Neural cell (in vitro differentiated cells): ENCODE measurements at regions not wholly inside any gene's neighbourhood (a gene's known extent, or its start where the extent isn't known, plus 50 kb on each side); places are given as distances from the start of the nearest gene placed in this dataset.

ENCODE experiments used
- H2AFZ ChIP-seq: fragments of 200-600, 300-800 bp; sonication (generic), shearing (Covaris generic); 2 replicates; pipeline ENCODE4 v1.6.0; 2014; ENCODE audit warnings: low read depth, mild to moderate bottlenecking, antibody characterized with exemption, low read length, moderate library complexity
- H3F3A ChIP-seq: fragments of 200-600 bp; shearing (Covaris generic); 2 replicates; pipeline ENCODE4 v1.6.1; 2016; ENCODE audit warnings: mild to moderate bottlenecking, moderate library complexity, mixed read lengths, antibody characterized with exemption, low read length; ENCODE audit not compliant: insufficient read depth, poor library complexity, severe bottlenecking
- H3K27ac ChIP-seq: fragments of 200-600, 300-800 bp; sonication (generic), shearing (Covaris generic); 2 replicates; pipeline ENCODE4 v1.5.1; 2014; ENCODE audit warnings: mild to moderate bottlenecking, low read length, moderate library complexity
- H3K27me3 ChIP-seq: fragments of 300-800, 200-600 bp; sonication (generic), shearing (Covaris generic); 2 replicates; pipeline ENCODE4 v1.6.0; 2014; ENCODE audit warnings: mild to moderate bottlenecking, low read depth, low read length, moderate library complexity; ENCODE audit not compliant: insufficient read depth
- H3K36me3 ChIP-seq: fragments of 300-800, 200-600 bp; sonication (generic), shearing (Covaris generic); 2 replicates; pipeline ENCODE4 v1.5.1; 2014; ENCODE audit warnings: mild to moderate bottlenecking, antibody characterized with exemption, low read length, moderate library complexity; ENCODE audit not compliant: insufficient read depth
- H3K4me2 ChIP-seq: fragments of 300-800, 200-600 bp; sonication (generic), shearing (Covaris generic); 2 replicates; pipeline ENCODE4 v1.6.0; 2014; ENCODE audit warnings: mild to moderate bottlenecking, low read length
- H3K4me3 ChIP-seq: fragments of 300-800, 200-600 bp; sonication (generic), shearing (Covaris generic); 2 replicates; pipeline ENCODE4 v1.5.1; 2014; ENCODE audit warnings: mild to moderate bottlenecking, low read length, moderate library complexity
- H3K79me2 ChIP-seq: fragments of 200-600 bp; shearing (Covaris generic); replicated peaks from 2 replicates; pipeline ENCODE4 v1.6.0; 2014; ENCODE audit warnings: mild to moderate bottlenecking, low read length, moderate library complexity; ENCODE audit not compliant: insufficient read depth
- H3K9ac ChIP-seq: fragments of 300-800, 200-600 bp; sonication (generic), shearing (Covaris generic); 2 replicates; pipeline ENCODE4 v1.6.1; 2016; ENCODE audit warnings: mild to moderate bottlenecking, low read length, mixed read lengths
- H3K9me2 ChIP-seq: fragments of 200-600 bp; shearing (Covaris generic); 2 replicates; pipeline ENCODE4 v1.6.1; 2016; ENCODE audit warnings: mild to moderate bottlenecking, low read length, mixed read lengths; ENCODE audit not compliant: insufficient read depth
- H3K9me3 ChIP-seq: fragments of 200-600, 300-800 bp; sonication (generic), shearing (Covaris generic); 2 replicates; pipeline ENCODE4 v1.6.1; 2016; ENCODE audit warnings: mild to moderate bottlenecking, mixed run types, low read length, moderate library complexity, mixed read lengths
- H4K20me1 ChIP-seq: fragments of 200-600 bp; shearing (Covaris generic); 2 replicates; pipeline ENCODE4 v1.6.1; 2016; ENCODE audit warnings: mild to moderate bottlenecking, mixed run types; ENCODE audit not compliant: insufficient read depth
- EP300 ChIP-seq: fragments of 450-650 bp; conservative IDR thresholded peaks from 2 replicates; pipeline ENCODE4 v1.6.1; 2014; ENCODE audit warnings: antibody characterized with exemption, mild to moderate bottlenecking, moderate library complexity; ENCODE audit not compliant: poor library complexity, severe bottlenecking
- EZH2 ChIP-seq: fragments of 200-600, 300-800 bp; shearing (Covaris generic), sonication (generic); IDR thresholded peaks from 2 replicates; pipeline ENCODE4 v1.6.1; 2014; ENCODE audit warnings: antibody characterized with exemption, low read length, borderline replicate concordance, mild to moderate bottlenecking; ENCODE audit not compliant: insufficient read depth, poor library complexity, severe bottlenecking
- MXI1 ChIP-seq: fragments of 450-650 bp; conservative IDR thresholded peaks from 2 replicates; pipeline ENCODE4 v1.6.1; 2014; ENCODE audit warnings: antibody characterized with exemption, mild to moderate bottlenecking; ENCODE audit not compliant: poor library complexity, severe bottlenecking
- POLR2AphosphoS5 ChIP-seq: IDR thresholded peaks from 2 replicates; pipeline ENCODE4 v1.6.1; 2012
- RAD21 ChIP-seq: fragments of 450-650 bp; conservative IDR thresholded peaks from 2 replicates; pipeline ENCODE4 v1.6.1; 2014; ENCODE audit warnings: antibody characterized with exemption, mild to moderate bottlenecking, moderate library complexity
- REST ChIP-seq: IDR thresholded peaks from 2 replicates; pipeline ENCODE4 v1.6.1; 2012; ENCODE audit warnings: borderline replicate concordance
- SMC3 ChIP-seq: fragments of 450-650 bp; conservative IDR thresholded peaks from 2 replicates; pipeline ENCODE4 v1.6.1; 2014; ENCODE audit warnings: antibody characterized with exemption, mild to moderate bottlenecking, moderate library complexity; ENCODE audit not compliant: poor library complexity
- TAF1 ChIP-seq: IDR thresholded peaks from 2 replicates; pipeline ENCODE4 v1.6.1; 2012; ENCODE audit warnings: low read depth
- TF ChIP-seq, protein P1 (sequence below): fragments of 450-650 bp; IDR thresholded peaks from 2 replicates; pipeline ENCODE4 v1.5.1; 2014; ENCODE audit warnings: antibody characterized with exemption, mild to moderate bottlenecking, moderate library complexity; ENCODE audit not compliant: poor library complexity, severe bottlenecking

DNA sequence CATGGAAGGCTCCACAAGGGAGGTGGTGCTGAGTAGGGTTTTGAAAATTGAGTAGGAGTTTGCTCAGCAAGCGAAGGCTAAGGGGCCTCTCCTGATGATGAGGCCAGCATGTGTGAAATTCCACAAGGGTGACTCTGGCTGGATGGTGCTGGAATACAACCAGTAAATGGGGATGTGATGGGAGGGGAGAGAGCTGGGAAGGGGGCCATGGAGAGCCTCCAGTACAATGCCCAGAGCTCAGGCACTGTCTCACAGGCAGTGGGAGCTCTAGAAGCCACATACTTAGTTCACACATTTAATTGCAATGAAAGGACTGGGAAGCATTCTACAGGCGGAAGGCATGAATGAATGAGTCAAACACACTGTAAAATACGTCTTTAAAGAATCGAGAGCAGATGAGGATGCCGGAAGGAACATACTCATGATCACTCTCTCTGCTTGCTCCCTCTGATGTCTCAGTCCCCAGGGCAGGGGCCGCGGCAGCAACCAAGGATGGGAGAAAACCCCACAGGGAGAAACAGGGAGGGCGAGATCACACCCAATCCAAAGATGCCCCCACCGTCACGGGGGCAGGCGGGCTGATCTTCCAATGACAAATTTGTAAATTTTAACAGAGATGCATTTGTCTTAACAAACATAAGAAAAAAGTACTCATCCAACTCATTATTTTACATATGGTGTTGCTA is 261.0 kb downstream of the NSG2 start:
- no peak overlapping the region for H3K27ac ChIP-seq
- H3F3A ChIP-seq = no peaks in the 10 kb centered on the region
- H3K9ac ChIP-seq = no peak overlapping the region
- no peaks in the 10 kb centered on the region for H3K9me3 ChIP-seq
- H3K79me2 ChIP-seq = no peaks in the 10 kb centered on the region
- no peaks in the 10 kb centered on the region for H3K9me2 ChIP-seq
- no peak overlapping the region for H3K4me3 ChIP-seq
- TF ChIP-seq EP300 (no peak), EZH2 (no peak), MXI1 (no peak), SMC3 (no peak), REST (no peak), POLR2AphosphoS5 (no peak)
- TF ChIP-seq, protein P1, sequence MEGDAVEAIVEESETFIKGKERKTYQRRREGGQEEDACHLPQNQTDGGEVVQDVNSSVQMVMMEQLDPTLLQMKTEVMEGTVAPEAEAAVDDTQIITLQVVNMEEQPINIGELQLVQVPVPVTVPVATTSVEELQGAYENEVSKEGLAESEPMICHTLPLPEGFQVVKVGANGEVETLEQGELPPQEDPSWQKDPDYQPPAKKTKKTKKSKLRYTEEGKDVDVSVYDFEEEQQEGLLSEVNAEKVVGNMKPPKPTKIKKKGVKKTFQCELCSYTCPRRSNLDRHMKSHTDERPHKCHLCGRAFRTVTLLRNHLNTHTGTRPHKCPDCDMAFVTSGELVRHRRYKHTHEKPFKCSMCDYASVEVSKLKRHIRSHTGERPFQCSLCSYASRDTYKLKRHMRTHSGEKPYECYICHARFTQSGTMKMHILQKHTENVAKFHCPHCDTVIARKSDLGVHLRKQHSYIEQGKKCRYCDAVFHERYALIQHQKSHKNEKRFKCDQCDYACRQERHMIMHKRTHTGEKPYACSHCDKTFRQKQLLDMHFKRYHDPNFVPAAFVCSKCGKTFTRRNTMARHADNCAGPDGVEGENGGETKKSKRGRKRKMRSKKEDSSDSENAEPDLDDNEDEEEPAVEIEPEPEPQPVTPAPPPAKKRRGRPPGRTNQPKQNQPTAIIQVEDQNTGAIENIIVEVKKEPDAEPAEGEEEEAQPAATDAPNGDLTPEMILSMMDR = no peak
- no peak overlapping the region for H3K4me2 ChIP-seq
- H3K36me3 ChIP-seq = no peaks in the 10 kb centered on the region
- no peaks in the 10 kb centered on the region for H4K20me1 ChIP-seq
- H2AFZ ChIP-seq = no peak overlapping the region
- no peaks in the 10 kb centered on the region for H3K27me3 ChIP-seq

DNA sequence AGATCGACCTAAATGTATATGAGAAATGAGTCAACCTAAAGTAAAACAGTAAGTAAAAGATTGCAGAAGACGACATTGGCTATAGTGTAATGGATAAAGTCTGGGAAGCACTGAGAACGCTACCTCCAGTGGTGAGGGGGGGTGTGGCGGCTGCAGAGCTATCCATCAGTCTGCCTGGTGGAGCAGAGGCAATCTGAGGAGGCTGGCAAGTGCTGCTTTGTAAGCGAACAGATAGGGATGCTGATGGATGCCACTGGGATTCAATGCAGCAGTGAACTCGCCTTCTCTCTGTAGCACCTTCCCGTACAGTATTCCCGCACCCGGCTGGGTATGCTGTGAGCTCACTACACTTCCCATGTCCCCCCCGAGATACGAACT is 261.5 kb downstream of the NSG2 start:
- Histone ChIP-seq H4K20me1 (no peaks in the 10 kb centered on the region), H3K4me3 (no peak overlapping the region), H3K36me3 (no peaks in the 10 kb centered on the region), H3K4me2 (no peak overlapping the region), H3K9me2 (no peaks in the 10 kb centered on the region), H3K27ac (no peak overlapping the region), H3K9ac (no peak overlapping the region), H3K27me3 (no peaks in the 10 kb centered on the region), H3K79me2 (no peaks in the 10 kb centered on the region), H2AFZ (no peak overlapping the region), H3K9me3 (no peaks in the 10 kb centered on the region), H3F3A (no peaks in the 10 kb centered on the region)
- no peak for TF ChIP-seq EP300
- TF ChIP-seq, protein P1 = no peak
- TF ChIP-seq REST = no peak
- no peak for TF ChIP-seq EZH2
- peak; percentile 36 for TF ChIP-seq RAD21
- TF ChIP-seq POLR2AphosphoS5 = no peak
- TF ChIP-seq TAF1 = no peak
- no peak for TF ChIP-seq MXI1
- peak; percentile 20 for TF ChIP-seq SMC3
